CD8-positive, alpha-beta memory T cell (primary cell): ENCODE measurements at regions not wholly inside any gene's neighbourhood (a gene's known extent, or its start where the extent isn't known, plus 50 kb on each side); places are given as distances from the start of the nearest gene placed in this dataset.

Experiments used
- CTCF ChIA-PET: fragments of 350-600 bp; sonication (Branson Sonifier 250); formaldehyde crosslinking; loops from one replicate; lab custom pipeline; 2021; ENCODE audit warnings: antibody characterized with exemption; lab: Charles Lee
- POLR2A ChIA-PET: fragments of 350-600 bp; sonication (Branson Sonifier 250); formaldehyde crosslinking; loops from one replicate; lab custom pipeline; 2021; ENCODE audit warnings: antibody characterized with exemption; lab: Charles Lee
- DNase-seq, 5 donors: peaks; one replicate each; pipeline versions ENCODE4 v3.0.0 to v3.0.0-alpha.2; 2020 to 2022; ENCODE audit warnings: mixed read lengths in 1 of 5
- H3K27ac ChIP-seq: one replicate; pipeline ENCODE4 v1.7.0; 2013; ENCODE audit warnings: low read depth, mild to moderate bottlenecking, low read length, moderate library complexity
- H3K27me3 ChIP-seq: 2 replicates; pipeline ENCODE4 v1.7.0; 2013; ENCODE audit warnings: low read length, mild to moderate bottlenecking; ENCODE audit not compliant: insufficient read depth, poor library complexity, severe bottlenecking
- H3K36me3 ChIP-seq: 2 replicates; pipeline ENCODE4 v1.7.0; 2013; ENCODE audit warnings: mild to moderate bottlenecking, low read length, moderate library complexity; ENCODE audit not compliant: insufficient read depth
- H3K4me1 ChIP-seq: 2 replicates; pipeline ENCODE4 v1.7.0; 2013; ENCODE audit warnings: mild to moderate bottlenecking, low read length, moderate library complexity; ENCODE audit not compliant: insufficient read depth
- H3K4me3 ChIP-seq: 2 replicates; pipeline ENCODE4 v1.7.0; 2013; ENCODE audit warnings: mild to moderate bottlenecking, low read length
- H3K9me3 ChIP-seq: 2 replicates; pipeline ENCODE4 v1.7.0; 2013; ENCODE audit warnings: mild to moderate bottlenecking, low read length
- H3K27ac Mint-ChIP-seq, 8 donors: one replicate each; pipeline ENCODE4 v1.8.0; 2020 to 2021; ENCODE audit warnings: mixed read lengths in 8 of 8, mild to moderate bottlenecking in 6 of 8, inconsistent platforms in 3 of 8, moderate library complexity in 3 of 8
- H3K27me3 Mint-ChIP-seq, 2 donors: one replicate each; pipeline ENCODE4 v1.8.0; 2020 to 2021; ENCODE audit warnings: mixed read lengths in 2 of 2, mild to moderate bottlenecking in 1 of 2, moderate library complexity in 1 of 2
- H3K36me3 Mint-ChIP-seq, 3 donors: one replicate each; pipeline ENCODE4 v1.8.0; 2020 to 2021; ENCODE audit warnings: mixed read lengths in 3 of 3, inconsistent platforms in 1 of 3, mild to moderate bottlenecking in 1 of 3
- H3K4me1 Mint-ChIP-seq, 3 donors: one replicate each; pipeline ENCODE4 v1.8.0; 2020 to 2021; ENCODE audit warnings: mixed read lengths in 3 of 3, inconsistent platforms in 1 of 3, mild to moderate bottlenecking in 1 of 3
- H3K4me3 Mint-ChIP-seq, 7 donors: one replicate each; pipeline ENCODE4 v1.8.0; 2020 to 2021; ENCODE audit warnings: mixed read lengths in 7 of 7, mild to moderate bottlenecking in 6 of 7, moderate library complexity in 4 of 7, inconsistent platforms in 2 of 7
- H3K9me3 Mint-ChIP-seq, 5 donors: one replicate each; pipeline ENCODE4 v1.8.0; 2020 to 2022; ENCODE audit warnings: mixed read lengths in 5 of 5, mild to moderate bottlenecking in 3 of 5, moderate library complexity in 2 of 5, inconsistent platforms in 1 of 5

DNA sequence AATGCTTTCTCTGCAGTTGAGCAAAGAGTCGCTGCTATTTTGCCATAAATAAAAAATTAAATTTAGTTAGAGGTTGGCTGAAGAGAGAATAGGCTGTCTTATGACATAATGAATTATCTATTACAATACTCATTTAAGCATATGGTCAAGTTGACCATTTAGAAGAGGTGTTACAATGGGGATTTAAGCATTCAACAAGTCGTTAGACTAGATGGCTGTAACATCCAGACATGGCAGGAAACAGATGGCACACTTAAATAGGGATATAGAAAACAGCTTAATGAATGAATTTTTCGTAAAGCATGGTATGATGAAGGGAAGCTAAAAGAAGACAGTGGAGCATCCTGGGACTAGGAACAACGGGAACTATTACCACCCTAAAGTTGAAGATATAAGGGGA, 160.3 kb upstream of the PTPRD start:
- ChIA-PET POLR2A (no interaction called here), CTCF (no interaction called here)
- H3K36me3 ChIP-seq, result no peaks in the 10 kb centered on the region
- no peak overlapping the region for H3K27ac Mint-ChIP-seq
- no peak for DNase-seq
- H3K27me3 ChIP-seq, result no peaks in the 10 kb centered on the region
- H3K27ac ChIP-seq, result no peak overlapping the region
- H3K27me3 Mint-ChIP-seq, result no peaks in the 10 kb centered on the region
- no peak overlapping the region for H3K4me3 Mint-ChIP-seq
- H3K4me1 ChIP-seq, result no peaks in the 10 kb centered on the region
- no peaks in the 10 kb centered on the region for H3K36me3 Mint-ChIP-seq
- no peaks in the 10 kb centered on the region for H3K4me1 Mint-ChIP-seq
- H3K9me3 Mint-ChIP-seq, result peaks cover 5 to 26% (median 20%) of the 10 kb centered on the region in 5 donors
- no peak overlapping the region for H3K4me3 ChIP-seq
- peaks cover 5% of the 10 kb centered on the region for H3K9me3 ChIP-seq

DNA sequence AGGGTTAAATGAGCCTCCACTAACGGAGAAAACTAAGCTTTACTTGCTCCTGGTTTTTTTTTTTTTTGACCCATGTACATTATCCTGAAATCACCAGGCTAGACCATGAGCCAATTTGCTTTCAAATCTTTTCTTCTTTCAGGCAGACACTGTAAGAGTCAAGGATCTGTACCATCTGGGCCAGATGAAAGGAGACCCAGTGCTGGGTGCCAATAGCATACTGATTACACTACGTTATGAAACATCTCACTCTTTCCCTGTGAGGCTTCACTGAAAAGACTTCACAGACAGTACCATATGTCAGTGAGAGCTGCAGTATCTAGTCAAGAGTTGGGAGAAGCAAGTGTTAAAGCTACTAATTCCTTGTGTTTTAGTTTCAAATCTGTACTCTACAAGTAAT, 161.2 kb upstream of the PTPRD start:
- CTCF ChIA-PET, result no interaction called here

DNA sequence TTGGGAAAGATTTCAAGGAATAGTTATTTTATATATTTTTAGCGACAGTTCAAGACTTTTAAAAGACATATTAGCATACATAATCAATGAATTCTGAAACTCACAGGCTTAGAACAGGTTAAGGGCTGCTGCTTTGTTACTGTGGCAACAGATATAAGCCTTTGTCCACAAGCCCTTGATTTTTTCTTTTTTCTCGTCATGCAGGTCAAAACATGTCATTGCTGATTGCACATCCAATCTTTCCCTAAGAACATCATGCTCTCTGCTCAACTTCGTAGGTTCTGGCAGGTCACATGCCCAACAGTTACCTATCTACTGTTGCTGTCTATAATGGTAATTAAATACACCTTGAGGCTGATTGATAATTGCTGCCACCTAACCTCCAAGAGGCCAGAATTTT, 172.5 kb upstream of the PTPRD start:
- no peak for DNase-seq
- Mint-ChIP-seq H3K9me3 (peaks cover 11 to 28% (median 23%) of the 10 kb centered on the region in 5 donors), H3K27ac (no peak overlapping the region), H3K36me3 (no peaks in the 10 kb centered on the region), H3K4me1 (no peaks in the 10 kb centered on the region), H3K27me3 (peaks cover 0 to 2% of the 10 kb centered on the region in 2 donors), H3K4me3 (no peak overlapping the region)
- Histone ChIP-seq H3K9me3 (no peaks in the 10 kb centered on the region), H3K4me1 (no peaks in the 10 kb centered on the region), H3K27ac (no peak overlapping the region), H3K4me3 (no peak overlapping the region), H3K36me3 (no peaks in the 10 kb centered on the region), H3K27me3 (no peaks in the 10 kb centered on the region)
- CTCF ChIA-PET, result no interaction called here
- POLR2A ChIA-PET, result no interaction called here

More for the DNA sequence above, 161.2 kb upstream of the PTPRD start:
- DNase-seq, result no peak
- Histone ChIP-seq H3K4me3 (no peak overlapping the region), H3K27ac (no peak overlapping the region), H3K4me1 (no peaks in the 10 kb centered on the region), H3K9me3 (peaks cover 5% of the 10 kb centered on the region), H3K27me3 (no peaks in the 10 kb centered on the region), H3K36me3 (no peaks in the 10 kb centered on the region)
- Mint-ChIP-seq H3K4me1 (no peaks in the 10 kb centered on the region), H3K27me3 (no peaks in the 10 kb centered on the region), H3K36me3 (no peaks in the 10 kb centered on the region), H3K9me3 (peaks cover 5 to 25% (median 20%) of the 10 kb centered on the region in 5 donors), H3K27ac (no peak overlapping the region), H3K4me3 (no peak overlapping the region)
- POLR2A ChIA-PET, result no interaction called here

DNA sequence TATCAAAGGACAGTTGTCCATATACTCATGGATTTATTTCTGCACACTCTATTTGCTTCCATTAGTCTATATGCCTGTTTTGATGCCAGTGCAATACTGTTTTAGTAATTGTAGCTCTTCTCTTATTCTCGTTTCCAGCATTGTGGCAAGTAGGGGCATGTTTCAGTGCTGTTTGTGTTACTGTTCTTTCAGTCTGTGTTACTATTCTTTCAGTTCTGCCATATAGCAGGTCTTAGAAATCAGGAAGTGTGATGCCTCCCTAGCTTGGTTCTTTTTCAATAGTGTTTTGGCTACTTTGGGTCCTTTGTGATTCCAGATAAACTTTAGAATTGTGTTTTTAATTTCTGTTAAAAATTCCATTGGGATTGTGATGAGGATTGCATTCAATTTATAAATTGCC, 180.5 kb upstream of the PTPRD start:
- Mint-ChIP-seq H3K4me3 (no peak overlapping the region), H3K4me1 (no peaks in the 10 kb centered on the region), H3K27ac (no peak overlapping the region), H3K9me3 (peaks cover 7 to 42% (median 17%) of the 10 kb centered on the region in 5 donors), H3K36me3 (no peaks in the 10 kb centered on the region), H3K27me3 (no peaks in the 10 kb centered on the region)
- DNase-seq, result no peak
- ChIA-PET POLR2A (no interaction called here), CTCF (no interaction called here)
- no peak overlapping the region for H3K4me3 ChIP-seq
- H3K4me1 ChIP-seq, result no peaks in the 10 kb centered on the region
- H3K9me3 ChIP-seq, result no peaks in the 10 kb centered on the region
- H3K27me3 ChIP-seq, result no peaks in the 10 kb centered on the region
- no peak overlapping the region for H3K27ac ChIP-seq
- H3K36me3 ChIP-seq, result no peaks in the 10 kb centered on the region

DNA sequence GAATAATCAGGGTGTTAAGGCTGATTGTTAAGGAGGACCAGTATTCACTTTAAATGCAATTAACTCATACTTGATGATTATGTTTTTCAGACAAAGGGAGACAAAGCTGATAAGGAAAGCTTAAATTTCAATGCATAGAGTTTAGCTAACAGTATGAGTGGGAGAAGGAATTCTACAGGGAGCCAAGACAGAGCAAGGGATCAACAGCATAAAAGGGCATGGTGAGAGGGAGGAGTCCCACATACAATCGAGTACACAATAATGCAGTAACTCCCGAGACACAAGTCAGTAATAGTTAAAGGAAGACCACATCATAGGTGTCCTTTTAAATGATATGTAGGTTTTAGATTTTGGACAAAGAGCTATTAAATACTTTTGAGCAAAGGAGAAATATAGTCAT, 191.7 kb upstream of the PTPRD start:
- Histone ChIP-seq H3K27me3 (no peaks in the 10 kb centered on the region), H3K4me3 (no peak overlapping the region), H3K9me3 (no peaks in the 10 kb centered on the region), H3K36me3 (no peaks in the 10 kb centered on the region), H3K27ac (no peak overlapping the region), H3K4me1 (no peaks in the 10 kb centered on the region)
- CTCF ChIA-PET, result no interaction called here
- POLR2A ChIA-PET, result no interaction called here
- H3K9me3 Mint-ChIP-seq, result peaks cover 2 to 38% (median 18%) of the 10 kb centered on the region in 5 donors
- H3K4me3 Mint-ChIP-seq, result no peak overlapping the region
- no peaks in the 10 kb centered on the region for H3K27me3 Mint-ChIP-seq
- H3K27ac Mint-ChIP-seq, result no peak overlapping the region
- no peaks in the 10 kb centered on the region for H3K4me1 Mint-ChIP-seq
- no peaks in the 10 kb centered on the region for H3K36me3 Mint-ChIP-seq
- DNase-seq, result no peak

DNA sequence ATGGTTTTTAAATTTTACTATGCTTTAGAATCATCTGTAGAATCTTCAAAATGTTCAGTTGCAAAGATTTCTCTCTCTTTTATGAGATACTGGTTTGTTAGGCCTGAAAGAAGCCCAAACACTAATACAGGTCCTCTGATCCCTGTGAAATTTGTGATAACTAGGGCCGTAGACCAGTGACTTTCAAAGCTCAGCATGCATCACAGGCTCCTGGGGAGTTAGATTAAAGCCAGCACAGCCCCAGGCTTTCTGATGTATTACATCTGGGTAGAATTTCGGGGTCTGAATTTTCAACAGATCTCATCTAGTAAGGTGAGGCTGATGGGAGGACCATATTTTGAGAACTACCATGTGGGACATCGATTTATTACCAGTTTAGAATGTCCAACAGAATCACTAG, 194.1 kb upstream of the PTPRD start:
- ChIA-PET CTCF (no interaction called here), POLR2A (no interaction called here)
- no peaks in the 10 kb centered on the region for H3K4me1 ChIP-seq
- no peak overlapping the region for H3K27ac ChIP-seq
- no peaks in the 10 kb centered on the region for H3K27me3 ChIP-seq
- H3K27ac Mint-ChIP-seq, result no peak overlapping the region
- H3K36me3 Mint-ChIP-seq, result no peaks in the 10 kb centered on the region
- H3K9me3 Mint-ChIP-seq, result peaks cover 2 to 32% (median 19%) of the 10 kb centered on the region in 5 donors
- no peaks in the 10 kb centered on the region for H3K9me3 ChIP-seq
- no peak for DNase-seq
- no peak overlapping the region for H3K4me3 Mint-ChIP-seq
- H3K4me1 Mint-ChIP-seq, result no peaks in the 10 kb centered on the region
- H3K27me3 Mint-ChIP-seq, result no peaks in the 10 kb centered on the region
- H3K36me3 ChIP-seq, result no peaks in the 10 kb centered on the region
- no peak overlapping the region for H3K4me3 ChIP-seq

DNA sequence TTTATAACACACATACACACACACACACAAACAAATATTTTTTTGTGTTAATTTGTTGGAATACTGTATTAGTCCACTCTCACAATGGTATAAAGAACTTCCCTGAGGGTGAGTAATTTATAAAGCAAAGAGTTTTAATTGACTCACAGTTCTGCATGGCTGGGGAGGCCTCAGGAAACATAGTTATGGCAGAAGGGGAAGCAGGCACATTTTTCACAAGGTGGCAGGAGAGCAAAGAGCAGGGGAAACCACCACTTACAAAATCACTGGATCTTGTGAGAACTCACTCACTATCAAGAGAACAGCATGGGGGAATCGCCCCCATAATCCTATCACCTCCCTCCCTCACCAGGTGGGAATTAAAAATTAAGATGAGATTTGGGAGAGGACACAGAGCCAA, 205.4 kb upstream of the PTPRD start:
- no peaks in the 10 kb centered on the region for H3K27me3 ChIP-seq

DNA sequence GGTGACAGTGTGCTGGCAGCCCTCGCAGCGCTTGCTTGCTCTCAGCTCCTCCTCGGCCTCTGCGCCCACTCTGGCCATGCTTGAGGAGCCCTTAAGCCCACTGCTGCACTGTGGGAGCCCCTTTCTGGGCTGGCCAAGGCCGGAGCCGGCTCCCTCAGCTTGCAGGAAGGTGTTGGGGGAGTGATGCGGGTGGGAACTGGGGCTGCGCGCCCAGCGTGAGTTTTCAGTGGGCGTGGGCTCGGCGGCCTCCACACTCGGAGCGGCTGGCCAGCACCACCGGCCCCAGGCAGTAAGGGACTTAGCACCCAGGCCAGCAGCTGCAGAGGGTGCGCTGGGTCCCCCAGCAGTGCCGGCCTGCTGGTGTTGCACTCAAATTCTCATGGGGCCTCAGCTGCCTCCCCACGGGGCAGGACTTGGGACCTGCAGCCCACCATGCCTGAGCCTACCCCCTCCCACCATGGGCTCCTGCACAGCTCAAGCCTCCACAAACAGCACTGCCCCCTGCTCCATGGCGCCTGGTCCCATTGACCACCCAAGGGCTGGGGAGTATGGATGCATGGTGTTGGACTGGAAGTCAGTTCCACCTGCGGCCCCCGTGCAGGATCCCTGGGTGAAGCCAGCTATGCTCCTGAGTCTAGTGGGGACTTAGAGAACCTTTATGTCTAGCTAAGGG, 223.1 kb upstream of the PTPRD start:
- no peaks in the 10 kb centered on the region for H3K27me3 ChIP-seq
- Mint-ChIP-seq H3K9me3 (peaks cover 7 to 25% (median 14%) of the 10 kb centered on the region in 5 donors), H3K36me3 (no peaks in the 10 kb centered on the region), H3K4me3 (no peak overlapping the region), H3K27ac (no peak overlapping the region), H3K4me1 (no peaks in the 10 kb centered on the region), H3K27me3 (no peaks in the 10 kb centered on the region)
- H3K4me1 ChIP-seq, result no peaks in the 10 kb centered on the region
- H3K27ac ChIP-seq, result no peak overlapping the region
- POLR2A ChIA-PET, result no interaction called here
- H3K4me3 ChIP-seq, result no peak overlapping the region
- no peaks in the 10 kb centered on the region for H3K9me3 ChIP-seq
- CTCF ChIA-PET, result no interaction called here
- no peak for DNase-seq
- no peaks in the 10 kb centered on the region for H3K36me3 ChIP-seq

More for the DNA sequence above, 205.4 kb upstream of the PTPRD start:
- ChIA-PET CTCF (no interaction called here), POLR2A (no interaction called here)
- H3K36me3 Mint-ChIP-seq, result no peaks in the 10 kb centered on the region
- H3K4me1 Mint-ChIP-seq, result no peaks in the 10 kb centered on the region
- no peak overlapping the region for H3K27ac ChIP-seq
- no peak overlapping the region for H3K4me3 ChIP-seq
- no peaks in the 10 kb centered on the region for H3K9me3 ChIP-seq
- H3K9me3 Mint-ChIP-seq, result peaks cover 13 to 30% (median 14%) of the 10 kb centered on the region in 5 donors
- no peak overlapping the region for H3K4me3 Mint-ChIP-seq
- H3K36me3 ChIP-seq, result no peaks in the 10 kb centered on the region
- no peak for DNase-seq
- no peak overlapping the region for H3K27ac Mint-ChIP-seq
- H3K4me1 ChIP-seq, result no peaks in the 10 kb centered on the region
- H3K27me3 Mint-ChIP-seq, result no peaks in the 10 kb centered on the region
